ENCODE measurements at regions not wholly inside any gene's neighbourhood (a gene's known extent, or its start where the extent isn't known, plus 50 kb on each side); places are given as distances from the start of the nearest gene placed in this dataset.
"Not testable (repeated sequence)": the region's sequence is repeated elsewhere in the genome, so short reads cannot be mapped to it uniquely, and the experiment has no call there.

DNA sequence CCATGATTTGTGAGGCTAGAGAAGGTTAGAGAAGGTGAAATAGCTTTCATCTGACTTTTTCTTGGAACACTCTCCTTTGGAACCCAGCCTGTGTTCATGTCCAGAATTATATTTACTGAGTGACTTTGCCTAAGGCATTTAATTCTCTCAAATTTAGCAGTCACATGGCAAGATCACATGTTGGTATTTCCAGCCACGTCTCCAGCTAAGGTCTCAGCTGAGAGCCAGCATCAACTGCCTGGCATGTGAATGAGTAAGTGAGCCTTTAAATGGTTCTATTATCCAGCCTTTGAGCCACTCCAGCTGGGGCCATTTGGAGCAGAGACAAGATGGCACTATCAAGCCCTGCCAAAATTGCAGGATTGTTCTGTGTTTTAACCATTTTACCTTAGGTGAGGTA, 130.2 kb upstream of the SGO1 start:
- H3K27me3 ChIP-seq (ENCODE audit: control insufficient read depth, insufficient read depth, low read length): no peaks in the 10 kb centered on the region
- no peaks in the 10 kb centered on the region for H3K9me3 ChIP-seq (replicated peaks; ENCODE audit: low read length)
- no peak overlapping the region for H3K4me2 ChIP-seq (ENCODE audit: low read length)
- H3K4me3 ChIP-seq (ENCODE audit: low read length): no peak overlapping the region
- no peaks in the 10 kb centered on the region for H3K4me1 ChIP-seq (ENCODE audit: control insufficient read depth, insufficient read depth, low read length)
- no peak overlapping the region for H3K9ac ChIP-seq (ENCODE audit: low read depth, low read length)
- no peaks in the 10 kb centered on the region for H3K36me3 ChIP-seq (ENCODE audit: insufficient read depth, low read length)

DNA sequence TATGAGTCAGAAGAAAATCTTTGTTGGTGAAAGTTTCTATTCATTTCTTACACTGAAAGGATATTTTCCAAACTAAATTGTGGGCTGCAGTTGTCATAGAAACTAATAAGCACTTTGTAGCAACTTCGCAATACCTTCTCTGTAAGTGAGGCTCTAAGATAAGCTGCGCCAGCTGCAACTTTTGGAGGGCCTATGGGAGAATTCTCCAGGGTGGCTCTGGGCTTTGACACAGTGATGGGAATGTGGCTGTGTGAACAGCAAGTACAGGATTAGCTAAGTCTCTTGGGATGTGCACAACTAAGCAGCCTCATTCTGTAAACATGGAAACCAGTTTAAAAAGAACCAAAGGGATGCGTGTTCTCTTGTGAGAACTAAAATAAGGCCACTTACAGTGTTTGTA, 124.6 kb upstream of the SGO1 start:
- Histone ChIP-seq H3K27me3 (ENCODE audit: control insufficient read depth, insufficient read depth, low read length) (no peaks in the 10 kb centered on the region), H3K36me3 (ENCODE audit: insufficient read depth, low read length) (no peaks in the 10 kb centered on the region), H3K9ac (ENCODE audit: low read depth, low read length) (no peak overlapping the region), H3K9me3 (replicated peaks; ENCODE audit: low read length) (no peaks in the 10 kb centered on the region), H3K4me3 (ENCODE audit: low read length) (no peak overlapping the region), H3K4me1 (ENCODE audit: control insufficient read depth, insufficient read depth, low read length) (no peaks in the 10 kb centered on the region), H3K4me2 (ENCODE audit: low read length) (no peak overlapping the region)

DNA sequence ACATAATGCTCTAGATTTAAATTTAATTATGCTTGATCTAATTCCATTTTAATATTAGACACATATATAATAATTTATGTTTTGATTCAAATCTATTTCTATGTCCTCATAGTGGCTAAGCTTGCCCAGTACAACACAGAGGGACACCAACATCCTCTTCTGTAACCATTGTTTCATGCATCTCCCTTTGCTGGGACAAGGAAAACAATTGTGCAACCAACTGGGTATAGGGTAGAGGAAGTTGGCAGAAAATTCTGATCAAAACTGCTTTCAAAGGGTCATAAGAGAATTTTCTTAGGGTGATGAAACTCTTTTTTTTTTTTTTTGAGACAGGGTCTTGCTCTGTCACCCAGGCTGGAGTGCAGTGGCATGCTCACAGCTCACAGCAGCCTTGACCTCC, 121.4 kb upstream of the SGO1 start:
- Histone ChIP-seq H3K4me2 (ENCODE audit: low read length) (no peak overlapping the region), H3K9me3 (replicated peaks; ENCODE audit: low read length) (no peaks in the 10 kb centered on the region), H3K4me1 (ENCODE audit: control insufficient read depth, insufficient read depth, low read length) (no peaks in the 10 kb centered on the region), H3K36me3 (ENCODE audit: insufficient read depth, low read length) (no peaks in the 10 kb centered on the region), H3K27me3 (ENCODE audit: control insufficient read depth, insufficient read depth, low read length) (no peaks in the 10 kb centered on the region), H3K9ac (ENCODE audit: low read depth, low read length) (no peak overlapping the region), H3K4me3 (ENCODE audit: low read length) (no peak overlapping the region)

DNA sequence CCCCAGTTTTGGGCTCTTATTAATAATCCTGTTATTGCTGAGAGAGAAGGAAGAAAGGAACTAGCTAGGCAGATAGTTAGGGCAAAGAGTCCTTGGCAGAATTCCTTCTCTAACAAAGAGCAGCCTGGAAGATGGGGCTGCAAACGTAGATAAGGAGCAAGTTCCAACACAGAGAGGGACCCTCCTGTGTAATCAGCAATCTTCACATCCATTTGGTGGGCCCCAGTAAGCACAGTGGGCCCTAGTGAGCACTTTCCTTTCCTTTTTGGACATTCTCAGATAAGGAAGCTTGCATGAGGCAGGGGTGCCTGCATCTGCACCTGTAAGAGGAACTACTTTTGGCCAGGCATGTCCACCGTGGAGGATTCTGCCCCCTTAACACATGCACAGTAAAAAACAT, 119.6 kb upstream of the SGO1 start:
- Histone ChIP-seq H3K9me3 (replicated peaks; ENCODE audit: low read length) (no peaks in the 10 kb centered on the region), H3K36me3 (ENCODE audit: insufficient read depth, low read length) (no peaks in the 10 kb centered on the region), H3K4me2 (ENCODE audit: low read length) (no peak overlapping the region), H3K4me1 (ENCODE audit: control insufficient read depth, insufficient read depth, low read length) (no peaks in the 10 kb centered on the region), H3K27me3 (ENCODE audit: control insufficient read depth, insufficient read depth, low read length) (no peaks in the 10 kb centered on the region), H3K4me3 (ENCODE audit: low read length) (no peak overlapping the region), H3K9ac (ENCODE audit: low read depth, low read length) (no peak overlapping the region)

DNA sequence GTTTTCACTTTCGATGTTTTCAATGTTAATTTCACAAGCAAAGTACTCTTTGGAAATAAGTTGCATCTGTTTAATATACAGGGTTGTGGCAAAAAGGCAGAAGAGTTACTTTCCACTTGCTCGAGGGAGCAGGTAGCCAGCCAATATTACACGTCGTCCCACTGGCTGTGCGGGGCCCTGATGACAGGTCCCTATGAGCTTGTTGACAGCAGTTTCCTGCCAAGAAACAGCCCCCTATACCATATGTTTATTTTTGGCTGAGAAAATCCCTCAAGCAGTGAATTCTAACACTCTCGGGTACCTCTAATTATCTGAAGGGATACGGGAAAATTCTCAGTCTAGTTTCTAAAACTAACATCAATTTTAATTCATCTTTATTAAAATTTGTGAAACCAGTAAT, 116.8 kb upstream of the SGO1 start:
- H3K9ac ChIP-seq (ENCODE audit: low read depth, low read length): no peak overlapping the region
- H3K4me1 ChIP-seq (ENCODE audit: control insufficient read depth, insufficient read depth, low read length): no peaks in the 10 kb centered on the region
- no peaks in the 10 kb centered on the region for H3K9me3 ChIP-seq (replicated peaks; ENCODE audit: low read length)
- H3K36me3 ChIP-seq (ENCODE audit: insufficient read depth, low read length): no peaks in the 10 kb centered on the region
- no peak overlapping the region for H3K4me3 ChIP-seq (ENCODE audit: low read length)
- no peaks in the 10 kb centered on the region for H3K27me3 ChIP-seq (ENCODE audit: control insufficient read depth, insufficient read depth, low read length)
- H3K4me2 ChIP-seq (ENCODE audit: low read length): no peak overlapping the region

GRCh38 chr3:20288050-20288449, 102.0 kb upstream of the SGO1 start:
- Histone ChIP-seq H3K27me3 (ENCODE audit: control insufficient read depth, insufficient read depth, low read length) (no peaks in the 10 kb centered on the region), H3K4me3 (ENCODE audit: low read length) (no peak overlapping the region), H3K9ac (ENCODE audit: low read depth, low read length) (no peak overlapping the region), H3K9me3 (replicated peaks; ENCODE audit: low read length) (no peaks in the 10 kb centered on the region), H3K4me2 (ENCODE audit: low read length) (no peak overlapping the region), H3K4me1 (ENCODE audit: control insufficient read depth, insufficient read depth, low read length) (no peaks in the 10 kb centered on the region), H3K36me3 (ENCODE audit: insufficient read depth, low read length) (no peaks in the 10 kb centered on the region)

- H3K4me1 ChIP-seq (ENCODE audit: control insufficient read depth, insufficient read depth, low read length): no peaks in the 10 kb centered on the region
- H3K9me3 ChIP-seq (replicated peaks; ENCODE audit: low read length): no peaks in the 10 kb centered on the region
- no peak overlapping the region for H3K9ac ChIP-seq (ENCODE audit: low read depth, low read length)
- no peak overlapping the region for H3K4me2 ChIP-seq (ENCODE audit: low read length)
- no peak overlapping the region for H3K4me3 ChIP-seq (ENCODE audit: low read length)
- no peaks in the 10 kb centered on the region for H3K36me3 ChIP-seq (ENCODE audit: insufficient read depth, low read length)
- no peaks in the 10 kb centered on the region for H3K27me3 ChIP-seq (ENCODE audit: control insufficient read depth, insufficient read depth, low read length)
Observed at GRCh38 chr3:20280257-20280656, 94.3 kb upstream of the SGO1 start.

DNA sequence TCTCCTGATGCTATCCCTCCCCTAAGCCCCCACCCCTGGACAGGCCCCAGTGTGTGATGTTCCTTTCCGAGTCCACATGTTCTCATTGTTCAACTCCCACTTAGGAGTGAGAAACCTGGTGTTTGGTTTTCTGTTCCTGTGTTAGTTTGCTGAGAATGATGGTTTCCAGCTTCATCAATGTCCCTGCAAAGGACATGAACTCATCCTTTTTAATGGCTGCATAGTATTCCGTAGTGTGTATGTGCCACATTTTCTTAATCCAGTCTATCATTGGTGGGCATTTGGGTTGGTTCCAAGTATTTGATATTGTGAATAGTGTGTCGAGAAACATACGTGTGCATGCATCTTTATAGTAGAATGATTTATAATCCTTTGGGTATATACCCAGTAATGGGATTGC, 80.0 kb upstream of the SGO1 start:
- H3K4me1 ChIP-seq (ENCODE audit: control insufficient read depth, insufficient read depth, low read length); H3K27me3 ChIP-seq (ENCODE audit: control insufficient read depth, insufficient read depth, low read length); H3K9ac ChIP-seq (ENCODE audit: low read depth, low read length); H3K4me2 ChIP-seq (ENCODE audit: low read length); H3K36me3 ChIP-seq (ENCODE audit: insufficient read depth, low read length); H3K4me3 ChIP-seq (ENCODE audit: low read length); H3K9me3 ChIP-seq (replicated peaks; ENCODE audit: low read length): not testable (repeated sequence)

GRCh38 chr3:20264900-20265567, 79.0 kb upstream of the SGO1 start:
- Histone ChIP-seq H3K4me3 (ENCODE audit: low read length) (no peak overlapping the region), H3K4me1 (ENCODE audit: control insufficient read depth, insufficient read depth, low read length) (no peaks in the 10 kb centered on the region), H3K36me3 (ENCODE audit: insufficient read depth, low read length) (no peaks in the 10 kb centered on the region), H3K4me2 (ENCODE audit: low read length) (no peak overlapping the region), H3K9ac (ENCODE audit: low read depth, low read length) (no peak overlapping the region), H3K27me3 (ENCODE audit: control insufficient read depth, insufficient read depth, low read length) (no peaks in the 10 kb centered on the region), H3K9me3 (replicated peaks; ENCODE audit: low read length) (no peaks in the 10 kb centered on the region)

GRCh38 chr3:20258371-20258770, 72.4 kb upstream of the SGO1 start:
- H3K27me3 ChIP-seq (ENCODE audit: control insufficient read depth, insufficient read depth, low read length): no peaks in the 10 kb centered on the region
- no peak overlapping the region for H3K9ac ChIP-seq (ENCODE audit: low read depth, low read length)
- no peaks in the 10 kb centered on the region for H3K4me1 ChIP-seq (ENCODE audit: control insufficient read depth, insufficient read depth, low read length)
- H3K9me3 ChIP-seq (replicated peaks; ENCODE audit: low read length): no peaks in the 10 kb centered on the region
- H3K36me3 ChIP-seq (ENCODE audit: insufficient read depth, low read length): no peaks in the 10 kb centered on the region
- H3K4me3 ChIP-seq (ENCODE audit: low read length): no peak overlapping the region
- no peak overlapping the region for H3K4me2 ChIP-seq (ENCODE audit: low read length)

- H3K9me3 ChIP-seq (replicated peaks; ENCODE audit: low read length): no peaks in the 10 kb centered on the region
- no peaks in the 10 kb centered on the region for H3K4me1 ChIP-seq (ENCODE audit: control insufficient read depth, insufficient read depth, low read length)
- H3K4me3 ChIP-seq (ENCODE audit: low read length): no peak overlapping the region
- no peak overlapping the region for H3K9ac ChIP-seq (ENCODE audit: low read depth, low read length)
- H3K27me3 ChIP-seq (ENCODE audit: control insufficient read depth, insufficient read depth, low read length): no peaks in the 10 kb centered on the region
- no peak overlapping the region for H3K4me2 ChIP-seq (ENCODE audit: low read length)
- no peaks in the 10 kb centered on the region for H3K36me3 ChIP-seq (ENCODE audit: insufficient read depth, low read length)
Observed at GRCh38 chr3:20256144-20256543, 70.1 kb upstream of the SGO1 start.

- no peaks in the 10 kb centered on the region for H3K4me1 ChIP-seq (ENCODE audit: control insufficient read depth, insufficient read depth, low read length)
- no peaks in the 10 kb centered on the region for H3K9me3 ChIP-seq (replicated peaks; ENCODE audit: low read length)
- H3K4me2 ChIP-seq (ENCODE audit: low read length): no peak overlapping the region
- no peaks in the 10 kb centered on the region for H3K27me3 ChIP-seq (ENCODE audit: control insufficient read depth, insufficient read depth, low read length)
- no peak overlapping the region for H3K4me3 ChIP-seq (ENCODE audit: low read length)
- H3K36me3 ChIP-seq (ENCODE audit: insufficient read depth, low read length): no peaks in the 10 kb centered on the region
- no peak overlapping the region for H3K9ac ChIP-seq (ENCODE audit: low read depth, low read length)
Observed at GRCh38 chr3:20254268-20255117, 68.5 kb upstream of the SGO1 start.
